Activated T-helper 2 cell treated with anti-CD3 and anti-CD28 coated beads, Interferon-gamma antibody, Interleukin-2, Interleukin-4, amounts not matched to agents 10 μg/mL and 5 μg/mL and 100 μg/mL, durations not matched to agents 14 hours and 24 hours and 36 hours (primary cell): ENCODE measurements at regions not wholly inside any gene's neighbourhood (a gene's known extent, or its start where the extent isn't known, plus 50 kb on each side); places are given as distances from the start of the nearest gene placed in this dataset.
"Not testable (repeated sequence)": the region's sequence is repeated elsewhere in the genome, so short reads cannot be mapped to it uniquely, and the experiment has no call there.

Source experiments
- DNase-seq: peaks from one replicate; pipeline ENCODE4 v3.0.0; 2021; ENCODE audit warnings: low spot score
- H3K27ac Mint-ChIP-seq: one replicate; pipeline ENCODE4 v1.8.0; 2021; ENCODE audit warnings: mixed read lengths
- H3K27me3 Mint-ChIP-seq: one replicate; pipeline ENCODE4 v1.8.0; 2021; ENCODE audit warnings: low read depth, mixed read lengths
- H3K36me3 Mint-ChIP-seq: one replicate; pipeline ENCODE4 v1.8.0; 2021; ENCODE audit warnings: low read depth, mixed read lengths
- H3K4me1 Mint-ChIP-seq: one replicate; pipeline ENCODE4 v1.8.0; 2021; ENCODE audit warnings: low read depth, mixed read lengths
- H3K4me3 Mint-ChIP-seq: one replicate; pipeline ENCODE4 v1.8.0; 2021; ENCODE audit warnings: low read depth, mild to moderate bottlenecking, moderate library complexity, mixed read lengths
- H3K9me3 Mint-ChIP-seq: one replicate; pipeline ENCODE4 v1.8.0; 2021; ENCODE audit warnings: mixed read lengths
- intact Hi-C: fragments of 100-400 bp; cut with micrococcal nuclease; formaldehyde crosslinking; loops from one replicate; pipeline ENCODE4 v1.15.1; 2023

DNA sequence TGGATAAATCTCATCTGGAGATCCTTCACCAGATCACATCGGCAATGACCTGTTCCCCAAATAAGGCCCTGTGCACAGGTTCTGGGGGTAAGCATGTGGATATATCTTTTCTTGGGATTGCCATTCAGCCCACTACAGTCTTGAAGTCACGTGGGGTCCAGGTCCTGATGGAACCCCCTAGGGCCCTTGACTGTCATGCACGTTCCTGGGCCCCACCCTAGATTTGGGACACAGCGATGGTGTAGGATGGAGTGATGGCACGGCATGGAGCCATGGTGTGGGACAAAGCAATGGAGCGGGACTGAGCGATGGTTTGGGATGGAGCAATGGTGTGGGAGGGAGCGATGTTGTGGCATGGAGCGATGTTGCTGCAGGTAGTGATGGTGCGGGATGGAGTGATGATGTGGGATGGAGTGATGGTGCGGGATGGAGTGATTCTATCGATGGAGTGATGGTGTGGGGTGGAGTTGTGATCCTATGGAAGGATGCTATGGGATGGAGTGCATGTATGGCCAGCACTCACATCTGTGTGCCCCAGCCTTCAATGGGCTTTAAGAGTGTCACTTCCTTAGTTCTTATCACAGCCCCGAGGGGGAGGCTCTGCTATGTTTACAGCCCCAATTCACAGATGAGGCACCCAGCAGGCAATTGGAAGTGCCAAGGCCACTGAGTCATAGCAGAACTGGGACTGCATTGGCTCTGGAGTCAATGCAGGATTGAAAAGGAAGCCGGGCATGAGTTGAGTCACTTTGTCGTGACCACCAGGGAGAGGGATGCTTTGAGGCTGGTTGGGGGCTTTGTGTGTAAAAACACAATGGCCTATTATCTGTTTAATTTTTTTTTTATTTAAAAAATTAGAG is 97.0 kb upstream of the C1orf174 start:
- no peak for DNase-seq
- Mint-ChIP-seq H3K4me1 (no peaks in the 10 kb centered on the region), H3K27ac (no peak overlapping the region), H3K36me3 (no peaks in the 10 kb centered on the region), H3K9me3 (peaks cover 4% of the 10 kb centered on the region), H3K4me3 (no peak overlapping the region), H3K27me3 (no peaks in the 10 kb centered on the region)
- intact Hi-C loops, result no loop called here

DNA sequence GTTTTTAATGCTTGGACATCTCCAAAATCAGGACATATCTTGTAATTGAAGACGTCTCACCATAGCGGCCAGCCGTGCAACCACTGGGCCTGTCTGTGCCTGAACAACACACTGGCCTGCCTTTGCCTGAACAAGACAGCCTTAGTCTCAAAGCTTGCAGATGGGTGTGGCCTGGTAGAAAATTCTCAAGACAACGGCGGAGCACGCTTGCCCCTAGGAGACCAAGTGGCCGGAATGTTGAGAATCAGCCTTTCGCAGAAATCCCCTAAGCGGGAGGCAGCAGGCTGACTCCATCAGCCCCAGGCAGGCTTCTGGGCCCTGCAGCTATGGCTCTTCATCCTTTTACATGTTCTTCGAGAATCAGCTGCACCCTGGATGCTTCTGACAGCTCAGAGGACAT is 98.0 kb upstream of the C1orf174 start:
- no peaks in the 10 kb centered on the region for H3K4me1 Mint-ChIP-seq
- H3K27me3 Mint-ChIP-seq, result no peaks in the 10 kb centered on the region
- no peaks in the 10 kb centered on the region for H3K36me3 Mint-ChIP-seq
- H3K9me3 Mint-ChIP-seq, result no peaks in the 10 kb centered on the region
- no peak for DNase-seq
- intact Hi-C loops, result no loop called here
- no peak overlapping the region for H3K4me3 Mint-ChIP-seq
- no peak overlapping the region for H3K27ac Mint-ChIP-seq

DNA sequence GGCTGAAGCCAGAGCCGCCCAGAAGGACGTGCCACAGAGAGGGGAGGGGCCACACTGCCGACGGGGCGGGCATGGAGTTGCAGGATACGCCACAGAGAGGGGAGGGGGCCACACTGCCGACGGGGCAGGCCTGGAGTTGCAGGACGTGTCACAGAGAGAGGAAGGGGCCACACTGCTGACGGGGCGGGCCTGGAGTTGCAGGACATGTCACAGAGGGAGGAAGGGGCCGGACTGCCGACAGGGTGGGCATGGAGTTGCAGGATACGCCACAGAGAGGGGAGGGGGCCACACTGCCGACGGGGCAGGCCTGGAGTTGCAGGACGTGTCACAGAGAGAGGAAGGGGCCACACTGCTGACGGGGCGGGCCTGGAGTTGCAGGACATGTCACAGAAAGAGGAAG is 99.4 kb upstream of the C1orf174 start:
- not testable (repeated sequence) for H3K9me3 Mint-ChIP-seq

DNA sequence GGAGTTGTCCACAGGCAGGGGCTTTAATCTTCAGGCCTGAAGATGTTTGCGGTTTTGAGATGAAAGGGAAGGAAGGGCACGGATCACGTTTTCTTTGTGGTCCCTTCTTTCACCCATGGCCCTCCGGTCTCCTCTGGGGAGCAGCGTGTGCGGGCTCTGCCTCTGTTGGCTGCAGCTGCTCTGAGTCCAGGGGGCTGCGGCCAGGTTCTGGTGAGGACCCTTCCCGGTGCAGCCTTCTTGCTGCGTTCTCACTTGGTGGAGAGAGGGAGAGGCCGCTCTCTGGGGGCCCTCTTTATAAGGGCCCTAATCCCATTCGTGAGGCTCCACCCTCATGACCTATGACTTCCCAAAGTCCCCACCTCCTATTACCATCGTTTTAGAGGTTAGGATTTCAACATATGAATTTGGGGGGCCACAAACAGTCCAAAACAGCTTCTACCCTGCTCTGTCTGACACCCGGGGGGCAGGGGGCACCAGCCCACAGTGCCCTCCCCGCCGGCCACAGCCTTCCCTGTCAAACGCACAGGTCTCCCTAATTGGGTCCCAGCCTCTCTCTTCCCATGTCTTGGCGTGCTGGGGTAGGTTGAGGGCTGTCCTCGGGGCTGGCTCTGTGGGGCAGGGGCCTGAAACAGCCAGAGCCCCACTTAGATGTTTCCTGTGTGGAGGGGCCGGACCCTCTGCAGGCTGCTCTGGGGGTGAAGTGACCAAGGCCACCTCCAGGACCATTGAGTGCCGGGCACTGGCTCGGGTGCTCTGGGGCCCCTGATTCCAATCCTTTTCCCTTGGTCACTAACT is 100.1 kb upstream of the C1orf174 start:
- H3K27ac Mint-ChIP-seq, result no peak overlapping the region
- intact Hi-C loops, result no loop called here
- no peaks in the 10 kb centered on the region for H3K27me3 Mint-ChIP-seq
- DNase-seq, result no peak
- no peaks in the 10 kb centered on the region for H3K4me1 Mint-ChIP-seq
- no peaks in the 10 kb centered on the region for H3K9me3 Mint-ChIP-seq
- H3K4me3 Mint-ChIP-seq, result no peak overlapping the region
- no peaks in the 10 kb centered on the region for H3K36me3 Mint-ChIP-seq

More for the DNA sequence above, 99.4 kb upstream of the C1orf174 start:
- intact Hi-C loops, H3K4me3 Mint-ChIP-seq, H3K4me1 Mint-ChIP-seq, H3K27me3 Mint-ChIP-seq, DNase-seq, H3K27ac Mint-ChIP-seq, H3K36me3 Mint-ChIP-seq: not testable (repeated sequence)

DNA sequence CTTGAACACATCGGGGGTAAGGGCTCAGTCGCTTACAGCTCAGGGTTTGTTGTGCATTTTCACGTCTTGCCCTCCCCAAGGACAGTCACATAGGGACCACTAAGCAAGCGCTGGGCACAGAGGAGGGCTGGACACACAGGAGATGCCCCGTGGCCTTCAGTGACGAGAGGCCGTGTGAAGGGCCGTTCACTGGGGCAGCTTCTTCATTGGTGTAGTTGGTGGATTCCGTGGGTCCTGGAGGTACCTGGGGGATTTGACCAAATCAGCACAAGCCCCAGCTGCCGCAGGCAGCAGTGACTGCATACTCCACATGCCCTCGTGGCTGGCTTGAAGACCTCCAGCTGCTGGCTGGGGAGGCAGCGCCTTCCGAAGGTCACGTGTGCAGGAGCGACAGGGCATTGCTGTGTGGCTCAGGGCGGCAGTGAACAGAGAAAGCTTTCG is 100.8 kb upstream of the C1orf174 start:
- no peaks in the 10 kb centered on the region for H3K9me3 Mint-ChIP-seq
- intact Hi-C loops, result no loop called here
- H3K27ac Mint-ChIP-seq, result no peak overlapping the region
- no peaks in the 10 kb centered on the region for H3K36me3 Mint-ChIP-seq
- no peaks in the 10 kb centered on the region for H3K27me3 Mint-ChIP-seq
- no peak for DNase-seq
- no peak overlapping the region for H3K4me3 Mint-ChIP-seq
- no peaks in the 10 kb centered on the region for H3K4me1 Mint-ChIP-seq

DNA sequence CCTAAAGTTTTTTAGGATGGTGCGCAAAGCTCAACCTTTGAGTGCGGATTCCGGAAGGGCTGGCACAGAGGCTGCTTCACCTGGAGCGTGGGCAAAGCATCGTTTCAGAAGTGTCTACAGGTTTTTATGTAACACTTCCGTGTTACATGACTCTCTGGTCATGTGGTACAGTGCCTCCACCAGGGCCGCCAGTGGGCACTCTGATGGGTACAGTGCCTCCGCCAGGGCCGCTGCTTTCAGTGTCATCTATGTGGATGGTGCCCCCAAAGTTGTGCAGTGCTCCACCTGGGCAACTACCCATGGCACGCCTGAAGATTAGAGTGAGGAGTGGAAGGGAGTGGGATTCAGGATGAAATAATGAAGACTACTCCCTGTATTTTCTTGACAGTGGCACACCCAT is 101.4 kb upstream of the C1orf174 start:
- Mint-ChIP-seq H3K9me3 (no peaks in the 10 kb centered on the region), H3K36me3 (no peaks in the 10 kb centered on the region), H3K4me1 (no peaks in the 10 kb centered on the region), H3K4me3 (no peak overlapping the region), H3K27ac (no peak overlapping the region), H3K27me3 (no peaks in the 10 kb centered on the region)
- intact Hi-C loops, result no loop called here
- no peak for DNase-seq

DNA sequence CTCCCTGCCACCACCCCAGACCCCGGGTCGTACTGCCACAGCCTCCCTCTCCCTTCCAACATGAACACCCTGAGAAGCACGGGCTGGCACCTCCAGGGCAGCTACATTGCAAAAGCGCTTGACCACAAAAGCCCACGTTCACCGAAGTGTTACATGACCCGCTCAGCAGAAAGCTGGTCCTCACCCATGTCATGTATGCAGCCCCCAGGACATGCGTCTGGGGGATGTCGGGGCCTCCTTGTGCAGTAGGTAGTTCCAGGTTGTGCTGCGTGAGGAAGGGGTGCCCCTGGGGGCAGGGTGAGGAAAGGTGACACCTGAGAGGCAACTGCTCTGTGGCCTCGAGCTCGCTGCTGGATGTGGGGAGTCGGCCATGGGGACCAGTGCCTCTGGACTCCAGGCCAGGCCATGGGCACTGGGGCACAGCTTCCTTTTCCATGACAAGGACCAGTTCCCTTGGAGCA is 102.0 kb upstream of the C1orf174 start:
- peaks cover 6% of the 10 kb centered on the region for H3K9me3 Mint-ChIP-seq
- intact Hi-C loops, result no loop called here
- no peaks in the 10 kb centered on the region for H3K4me1 Mint-ChIP-seq
- H3K4me3 Mint-ChIP-seq, result no peak overlapping the region
- H3K36me3 Mint-ChIP-seq, result no peaks in the 10 kb centered on the region
- no peak overlapping the region for H3K27ac Mint-ChIP-seq
- DNase-seq, result no peak
- H3K27me3 Mint-ChIP-seq, result no peaks in the 10 kb centered on the region

DNA sequence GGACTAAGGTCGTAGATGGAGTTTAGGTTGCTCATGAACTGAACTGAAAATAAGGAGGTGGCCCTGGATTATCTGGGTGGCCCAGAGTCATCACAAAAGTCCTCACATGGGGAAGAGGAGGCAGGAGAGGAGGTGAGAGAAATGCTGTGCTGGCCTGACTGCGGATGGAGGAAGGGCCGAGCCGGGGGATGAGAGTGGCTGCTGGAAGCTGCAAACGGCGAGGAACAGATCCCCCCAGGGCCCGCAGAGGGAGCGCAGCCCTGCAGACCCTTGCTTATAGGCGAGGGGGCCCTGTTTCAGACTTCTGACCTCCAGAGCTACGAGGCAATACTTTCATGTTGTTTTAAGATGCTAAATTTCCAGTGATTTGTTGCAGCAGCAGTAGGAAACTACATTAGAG is 102.7 kb upstream of the C1orf174 start:
- intact Hi-C loops, result no loop called here
- peaks cover 10% of the 10 kb centered on the region for H3K9me3 Mint-ChIP-seq
- no peaks in the 10 kb centered on the region for H3K4me1 Mint-ChIP-seq
- DNase-seq, result no peak
- H3K27ac Mint-ChIP-seq, result no peak overlapping the region
- H3K27me3 Mint-ChIP-seq, result no peaks in the 10 kb centered on the region
- H3K36me3 Mint-ChIP-seq, result no peaks in the 10 kb centered on the region
- H3K4me3 Mint-ChIP-seq, result no peak overlapping the region

DNA sequence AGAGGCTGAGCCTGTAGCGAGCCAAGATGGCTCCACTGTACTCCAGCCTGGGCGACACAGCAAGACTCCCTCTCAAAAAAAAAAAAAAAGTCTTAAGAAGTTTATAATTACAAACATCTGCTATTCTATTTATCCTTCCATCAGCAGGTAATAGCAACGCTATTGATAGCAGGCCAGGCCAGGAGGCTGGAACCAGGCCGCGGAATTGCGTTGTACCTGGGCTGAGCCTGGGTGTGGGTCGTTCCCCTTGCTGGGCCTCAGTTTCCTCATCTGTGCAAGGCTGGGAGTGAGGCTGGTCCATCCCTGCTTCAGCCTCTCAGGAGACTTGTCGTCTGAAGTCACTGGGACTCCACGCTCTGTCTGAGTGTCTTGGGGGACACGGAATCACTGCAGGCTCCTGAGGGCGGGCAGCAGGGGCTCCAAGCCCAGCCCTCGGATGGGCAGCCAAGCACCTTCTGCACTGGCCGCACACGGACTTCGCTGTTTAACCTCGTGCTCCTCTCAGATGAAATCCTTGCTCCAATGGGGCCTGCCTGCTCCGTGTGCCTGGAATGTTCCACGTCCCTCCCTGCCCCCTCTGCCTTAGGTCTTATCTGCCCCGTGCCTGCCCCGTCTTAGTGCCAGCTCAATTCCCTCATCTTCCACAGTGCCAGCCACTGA is 103.9 kb upstream of the C1orf174 start:
- no peaks in the 10 kb centered on the region for H3K27me3 Mint-ChIP-seq
- DNase-seq, result no peak
- no peak overlapping the region for H3K4me3 Mint-ChIP-seq
- no peaks in the 10 kb centered on the region for H3K36me3 Mint-ChIP-seq
- no peak overlapping the region for H3K27ac Mint-ChIP-seq
- H3K9me3 Mint-ChIP-seq, result peaks cover 15% of the 10 kb centered on the region
- no peaks in the 10 kb centered on the region for H3K4me1 Mint-ChIP-seq
- intact Hi-C loops, result no loop called here

DNA sequence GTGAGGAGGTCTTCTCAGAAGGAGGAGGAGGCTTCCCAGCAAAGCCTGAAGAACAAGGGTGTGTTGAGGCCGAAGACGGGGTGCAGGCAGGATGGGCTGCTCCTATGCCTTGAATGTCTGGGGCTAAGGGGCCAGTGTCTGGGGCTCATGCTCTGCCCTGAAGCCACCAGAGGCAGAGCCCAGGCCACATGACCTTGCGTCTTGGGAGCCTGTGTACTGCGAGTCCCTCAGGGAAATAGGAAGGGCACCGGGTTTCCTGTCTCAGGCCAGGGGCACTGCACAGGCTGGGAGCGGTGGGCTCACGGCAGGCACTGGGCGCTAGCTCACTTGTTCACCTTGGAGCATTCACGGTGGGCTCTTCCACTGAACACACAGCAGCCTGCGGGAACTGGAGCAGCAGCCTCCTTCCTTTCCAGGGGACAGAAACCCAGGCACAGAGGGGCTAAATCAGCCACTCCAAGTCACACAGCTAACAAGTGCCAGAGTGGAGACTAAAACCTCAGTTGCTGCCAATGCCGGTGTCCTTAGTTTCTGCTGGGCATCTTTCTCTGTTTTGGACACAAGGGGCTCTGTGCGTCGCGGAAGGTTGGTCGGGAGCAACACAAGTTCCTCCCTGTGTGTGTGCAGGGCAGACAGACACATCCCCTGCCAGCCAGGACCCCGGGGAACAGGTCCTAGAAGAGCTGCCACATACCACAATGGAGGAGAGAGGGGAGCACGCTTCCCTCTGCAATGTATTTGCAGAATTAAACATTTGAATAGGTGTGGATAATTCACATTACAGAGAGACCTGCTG is 104.8 kb upstream of the C1orf174 start:
- Mint-ChIP-seq H3K9me3 (peaks cover 15% of the 10 kb centered on the region), H3K27me3 (no peaks in the 10 kb centered on the region), H3K4me3 (no peak overlapping the region), H3K27ac (no peak overlapping the region), H3K4me1 (no peaks in the 10 kb centered on the region), H3K36me3 (no peaks in the 10 kb centered on the region)
- DNase-seq, result no peak
- intact Hi-C loops, result no loop called here

DNA sequence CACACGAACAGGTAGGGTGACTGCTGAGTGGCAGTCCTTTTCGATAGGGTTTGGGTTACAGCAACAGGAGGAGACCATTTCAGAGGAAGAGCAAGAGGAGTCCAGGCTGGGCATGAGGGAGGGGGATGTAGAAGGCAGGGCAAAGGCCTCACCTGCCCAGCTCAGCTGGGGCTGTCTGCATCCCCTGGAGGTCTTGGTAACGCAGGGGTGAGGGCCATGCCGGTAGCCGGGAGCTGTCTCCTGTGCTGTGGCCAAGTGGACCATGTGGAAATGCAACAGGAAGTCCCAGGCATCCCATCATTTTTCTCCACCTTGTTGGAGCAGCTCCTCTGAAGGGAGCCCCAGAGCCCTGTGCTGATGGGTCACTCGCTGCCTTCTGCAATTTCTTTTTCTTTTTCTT is 105.4 kb upstream of the C1orf174 start:
- Mint-ChIP-seq H3K4me3 (no peak overlapping the region), H3K27me3 (no peaks in the 10 kb centered on the region), H3K4me1 (no peaks in the 10 kb centered on the region), H3K36me3 (no peaks in the 10 kb centered on the region), H3K27ac (no peak overlapping the region), H3K9me3 (peaks cover 15% of the 10 kb centered on the region)
- DNase-seq, result no peak
- intact Hi-C loops, result no loop called here

DNA sequence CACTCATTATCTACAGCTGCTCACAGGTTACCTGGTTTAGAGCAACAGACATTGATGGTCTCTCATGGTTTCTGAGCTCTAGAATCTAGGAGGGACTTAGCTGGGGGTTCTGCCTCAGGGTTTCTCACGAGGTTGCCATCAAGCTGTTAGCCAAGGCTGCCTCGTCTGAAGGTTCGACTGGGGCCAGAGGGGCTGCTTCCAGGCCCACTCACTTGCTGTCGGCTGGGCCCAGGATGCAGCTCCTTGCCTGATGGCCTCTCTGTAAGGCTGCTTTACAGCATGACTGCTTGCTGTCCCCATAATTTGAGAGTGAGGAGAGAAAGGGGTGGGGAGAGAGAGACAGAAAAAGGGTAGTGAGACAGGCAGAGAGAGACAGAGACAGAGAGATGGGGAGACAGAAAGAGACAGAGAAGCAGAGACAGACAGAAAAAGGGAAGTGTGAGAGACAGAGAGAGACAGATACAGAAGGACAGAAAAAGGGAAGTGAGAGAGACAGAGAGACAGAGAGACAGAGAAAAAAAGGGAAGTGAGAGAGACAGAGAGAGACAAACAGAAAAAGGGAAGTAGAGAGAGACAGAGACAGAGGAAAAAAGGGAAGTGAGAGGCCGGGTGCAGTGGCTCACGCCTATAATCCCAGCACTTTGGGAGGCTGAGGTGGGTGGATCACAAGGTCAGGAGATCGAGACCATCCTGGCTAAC is 106.8 kb upstream of the C1orf174 start:
- Mint-ChIP-seq H3K4me3 (no peak overlapping the region), H3K27me3 (no peaks in the 10 kb centered on the region)
- no peak for DNase-seq

More for the DNA sequence above, 106.8 kb upstream of the C1orf174 start:
- H3K36me3 Mint-ChIP-seq, result no peaks in the 10 kb centered on the region
- no peaks in the 10 kb centered on the region for H3K4me1 Mint-ChIP-seq
- peaks cover 15% of the 10 kb centered on the region for H3K9me3 Mint-ChIP-seq
- intact Hi-C loops, result no loop called here
- H3K27ac Mint-ChIP-seq, result no peak overlapping the region
